ENCODE measurements at regions not wholly inside any gene's neighbourhood (a gene's known extent, or its start where the extent isn't known, plus 50 kb on each side); places are given as distances from the start of the nearest gene placed in this dataset.
"Not testable (repeated sequence)": the region's sequence is repeated elsewhere in the genome, so short reads cannot be mapped to it uniquely, and the experiment has no call there.

DNA sequence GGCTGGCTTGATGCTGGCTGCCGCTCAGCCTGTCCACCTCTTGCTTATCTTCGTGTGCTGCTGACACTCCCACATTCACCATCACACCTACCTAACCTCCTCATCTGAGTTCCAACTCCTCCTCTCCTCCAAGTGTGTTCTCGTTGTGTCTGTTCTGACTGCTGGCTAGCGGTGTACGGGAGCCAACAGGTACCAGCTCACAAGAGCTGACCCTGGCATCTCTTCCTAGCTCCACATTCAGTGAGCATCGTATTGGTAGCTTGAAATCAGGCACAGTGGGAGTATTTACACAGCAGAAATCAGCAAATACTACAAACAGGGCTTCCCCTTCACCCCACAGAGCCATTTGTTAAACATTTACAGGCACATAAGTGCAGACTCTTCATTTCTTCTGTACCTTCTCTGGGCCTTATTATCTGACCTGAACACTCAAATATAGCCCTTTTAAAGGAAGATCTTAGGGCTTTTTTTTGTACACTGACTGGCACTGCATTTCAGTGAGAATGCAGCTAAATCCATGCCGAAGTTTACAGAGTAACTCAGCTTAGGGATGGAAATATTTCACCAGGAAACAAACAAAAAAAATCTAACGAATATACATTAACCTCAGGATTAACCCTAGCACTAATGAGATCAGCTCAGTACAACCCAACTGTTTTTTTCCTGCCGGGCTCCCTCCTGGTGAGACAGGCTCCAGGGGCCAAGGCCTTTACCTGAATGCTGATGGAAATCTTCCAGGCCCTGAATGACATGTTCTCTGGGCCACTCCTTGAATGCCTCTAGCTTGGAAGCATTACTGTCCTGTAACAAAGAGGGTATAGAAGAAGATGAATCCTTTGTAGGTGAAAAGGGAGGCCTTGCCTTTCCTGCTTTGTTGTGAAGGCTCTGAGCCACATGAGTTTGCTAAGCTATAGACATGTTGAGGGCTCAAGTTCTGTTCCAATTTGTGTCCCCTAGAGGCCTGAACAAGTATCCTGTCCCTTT is 150.5 kb upstream of the LPP start:
- intact Hi-C loops (cut with DNase I), result no loop called here

DNA sequence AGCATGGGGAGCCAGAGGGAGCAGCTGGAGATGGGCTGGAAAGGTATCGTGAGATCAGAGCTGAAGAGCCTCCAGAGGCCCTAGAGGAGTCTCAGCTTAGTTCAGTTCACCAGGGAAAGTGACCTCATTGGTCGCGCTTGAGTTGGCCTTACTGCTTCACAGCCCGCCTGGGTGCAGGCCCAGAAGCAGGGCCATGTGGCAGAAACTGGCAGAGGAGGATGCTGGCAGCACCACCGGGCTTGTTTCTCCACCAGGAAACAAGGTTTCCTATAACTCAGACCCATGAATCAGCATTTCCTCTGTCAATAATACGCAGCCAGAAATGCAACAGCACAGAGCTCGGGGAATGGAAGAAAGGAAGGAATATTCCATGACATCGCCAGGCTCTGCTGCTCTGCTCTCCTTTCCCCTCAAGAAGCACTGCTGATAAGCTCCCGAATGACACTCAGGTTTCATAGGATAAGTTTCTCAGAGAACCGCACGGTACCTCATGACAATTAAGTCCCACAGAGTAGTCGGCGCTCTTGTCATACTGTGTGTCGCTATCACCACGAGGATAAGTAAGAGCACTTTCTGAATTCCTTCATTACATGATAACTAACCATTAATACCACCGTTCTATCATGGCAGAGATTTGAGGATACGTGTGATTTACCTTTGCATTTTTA is 147.1 kb upstream of the LPP start:
- DNase-seq, result peak in 31 of 42 donors; percentile 8 to 81 (median 43)
- intact Hi-C loops (cut with DNase I), result no loop called here

More for the DNA sequence above, 150.5 kb upstream of the LPP start:
- DNase-seq, result no peak

DNA sequence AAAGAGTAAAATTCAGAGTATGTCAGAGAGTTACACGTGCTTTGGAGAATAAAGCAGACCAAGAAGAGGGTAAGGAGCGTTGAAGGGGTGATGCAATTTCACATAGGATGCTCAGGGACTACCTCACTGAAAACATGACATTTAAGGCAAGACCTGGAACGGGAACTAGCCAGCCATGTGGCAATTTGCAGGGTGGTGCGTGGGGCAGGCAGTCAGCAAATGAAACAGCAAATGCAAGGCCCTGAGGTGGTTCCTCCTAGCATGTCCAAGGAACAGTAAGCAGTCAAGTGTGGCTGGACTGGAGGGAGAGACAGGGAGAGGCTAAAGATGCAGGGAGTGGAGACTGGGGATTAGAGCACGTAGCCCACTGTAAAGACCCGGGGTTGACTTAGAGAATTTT is 146.1 kb upstream of the LPP start:
- DNase-seq, result peak in 1 of 42 donors; percentile 32
- intact Hi-C loops (cut with DNase I), result no loop called here

DNA sequence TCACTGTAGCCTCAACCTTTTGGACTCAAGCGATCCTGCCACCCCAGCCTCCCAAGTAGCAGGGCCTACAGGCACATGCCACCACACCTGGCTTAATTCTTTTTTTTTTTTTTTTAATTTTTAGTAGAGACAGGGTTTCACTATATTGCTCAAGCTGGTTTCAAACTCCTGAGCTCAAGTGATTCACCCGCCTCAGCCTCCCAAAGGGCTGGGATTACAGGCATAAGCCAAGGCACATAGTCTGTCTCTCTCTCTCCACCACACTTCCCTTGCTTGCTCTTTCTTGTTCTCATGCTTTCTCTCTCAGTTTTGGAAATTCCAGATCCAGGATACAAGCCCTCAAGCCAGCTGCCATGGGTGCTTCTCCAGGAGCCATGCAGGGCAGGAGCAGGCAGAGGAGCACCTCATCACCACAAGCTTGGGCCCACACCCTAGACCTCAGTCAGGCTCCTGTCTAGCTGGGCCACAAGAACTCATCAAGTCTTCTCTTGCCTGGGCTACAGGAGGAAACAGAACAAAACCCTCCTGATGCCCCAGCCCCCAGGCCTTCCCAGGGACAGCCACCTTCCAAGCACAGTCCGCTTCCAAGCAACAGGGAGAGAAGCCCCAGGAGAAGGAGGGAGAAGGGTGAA is 145.3 kb upstream of the LPP start:
- no peak for DNase-seq
- intact Hi-C loops (cut with DNase I), result no loop called here

DNA sequence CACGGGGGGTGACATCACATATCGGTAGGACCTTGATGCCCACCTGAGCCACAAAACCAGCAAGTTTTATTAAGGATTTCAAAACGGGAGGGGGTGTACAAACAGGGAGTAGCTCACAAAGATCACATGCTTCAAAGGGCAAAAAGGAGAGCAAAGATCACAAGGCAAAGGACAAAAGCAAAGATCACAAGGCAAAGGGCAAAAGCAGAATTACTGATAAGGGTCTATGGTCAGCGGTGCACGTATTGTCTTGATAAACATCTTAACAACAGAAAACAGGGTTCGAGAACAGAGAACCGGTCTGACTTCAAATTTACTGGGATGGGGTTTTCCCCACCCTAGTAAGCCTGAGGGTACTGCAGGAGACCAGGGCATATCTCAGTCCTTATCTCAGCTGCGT is 143.5 kb upstream of the LPP start:
- DNase-seq, result no peak
- intact Hi-C loops (cut with DNase I), result no loop called here

DNA sequence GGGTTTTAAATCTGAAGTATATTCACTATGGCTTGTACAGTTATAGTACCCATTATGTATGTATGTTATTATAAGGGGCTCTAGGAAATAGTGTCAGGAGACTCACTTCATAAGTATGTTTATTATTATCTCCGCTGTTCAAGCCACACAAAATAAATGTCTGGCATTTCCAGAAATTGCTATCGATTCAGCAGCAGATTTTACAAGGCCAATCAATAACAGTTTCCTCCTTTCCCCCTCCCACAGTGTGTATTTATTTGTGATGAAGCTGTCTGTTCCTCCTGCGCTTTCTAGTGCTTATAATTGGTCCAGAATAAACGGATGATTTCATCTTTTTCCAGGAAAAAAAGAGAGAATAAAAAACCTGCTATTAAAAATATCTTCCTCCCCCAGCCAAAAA is 134.2 kb upstream of the LPP start:
- intact Hi-C loops (cut with DNase I), result no loop called here
- DNase-seq, result no peak

DNA sequence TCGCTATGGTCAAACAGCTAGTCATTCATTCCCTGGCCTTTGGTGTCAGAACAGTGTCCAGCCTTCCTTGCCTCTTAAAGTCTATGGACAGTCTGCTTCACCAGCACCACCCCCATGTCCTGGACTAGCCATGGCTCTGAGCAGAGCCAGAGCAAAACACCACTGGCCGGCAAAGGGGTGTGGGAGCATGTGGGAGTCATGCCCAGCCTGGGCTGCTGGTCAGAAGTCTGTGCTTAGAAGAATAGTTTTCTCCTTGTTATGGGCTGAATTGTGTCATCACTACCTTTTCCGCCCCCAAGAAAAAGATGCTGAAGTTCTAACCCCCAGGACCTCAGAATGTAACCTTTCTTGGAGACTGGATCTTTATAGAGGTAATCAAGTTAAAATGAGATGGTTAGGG is 132.9 kb upstream of the LPP start:
- DNase-seq, result no peak
- intact Hi-C loops (cut with DNase I), result no loop called here

DNA sequence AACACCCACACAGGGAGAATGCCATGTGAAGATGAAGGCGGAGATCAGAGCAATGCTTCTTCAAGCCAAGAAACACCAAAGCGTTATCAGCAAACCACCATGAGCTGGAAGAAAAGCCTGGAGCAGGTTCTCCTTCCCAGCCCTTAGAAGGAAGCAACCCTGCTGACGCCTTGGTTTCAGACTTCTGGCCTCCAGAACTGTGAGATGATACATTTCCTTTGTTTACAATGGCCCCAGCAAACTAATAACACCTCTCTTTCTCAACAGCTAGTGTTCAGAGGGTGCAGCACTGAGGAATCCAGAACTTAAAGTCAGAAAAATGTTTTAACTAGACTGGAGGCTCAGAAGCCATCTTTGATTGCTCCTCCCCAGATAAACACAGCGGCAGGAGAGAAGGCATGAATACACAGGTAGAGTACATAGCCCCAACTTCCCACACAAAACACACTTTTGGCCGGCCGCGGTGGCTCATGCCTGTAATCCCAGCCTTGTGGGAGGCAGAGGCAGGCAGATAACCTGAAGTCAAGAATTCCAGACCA is 132.4 kb upstream of the LPP start:
- intact Hi-C loops (cut with DNase I), result no loop called here
- no peak for DNase-seq

DNA sequence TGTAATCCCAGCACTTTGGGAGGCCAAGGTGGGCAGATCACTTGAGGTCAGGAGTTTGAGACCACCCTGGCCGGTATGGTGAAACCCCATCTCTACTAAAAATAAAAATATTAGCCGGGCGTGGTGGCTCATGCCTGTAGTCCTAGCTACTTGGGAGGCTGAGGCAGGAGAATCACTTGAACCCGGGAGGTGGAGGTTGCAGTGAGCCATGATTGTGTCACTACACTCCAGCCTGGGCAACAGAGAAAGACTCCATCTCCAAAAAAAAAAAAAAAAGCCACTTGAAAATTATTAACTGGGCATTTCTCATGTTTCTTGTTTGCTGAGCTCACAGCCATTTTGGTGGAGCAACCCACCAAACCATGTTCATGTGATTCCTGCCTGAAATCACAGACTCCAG is 131.1 kb upstream of the LPP start:
- DNase-seq; intact Hi-C loops (cut with DNase I): not testable (repeated sequence)

DNA sequence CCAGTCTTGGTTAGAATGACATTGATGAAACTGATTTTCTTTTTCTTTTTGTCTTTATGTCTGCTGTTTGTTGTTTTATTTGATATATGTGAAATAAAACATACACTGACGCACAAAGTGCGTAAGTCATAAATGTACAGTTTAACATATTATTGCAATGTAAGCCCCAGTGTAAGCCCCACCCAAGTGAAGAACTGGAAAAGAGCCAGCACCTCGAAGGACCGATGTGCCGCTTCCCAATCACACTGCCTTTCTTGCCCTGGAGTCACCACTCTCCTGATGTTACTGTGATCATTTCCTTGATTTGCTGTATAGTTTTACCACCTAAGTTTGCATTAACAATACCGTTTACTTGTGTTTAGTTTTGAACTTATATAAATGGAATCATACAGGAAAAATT is 128.4 kb upstream of the LPP start:
- no peak for DNase-seq
- intact Hi-C loops (cut with DNase I), result no loop called here

DNA sequence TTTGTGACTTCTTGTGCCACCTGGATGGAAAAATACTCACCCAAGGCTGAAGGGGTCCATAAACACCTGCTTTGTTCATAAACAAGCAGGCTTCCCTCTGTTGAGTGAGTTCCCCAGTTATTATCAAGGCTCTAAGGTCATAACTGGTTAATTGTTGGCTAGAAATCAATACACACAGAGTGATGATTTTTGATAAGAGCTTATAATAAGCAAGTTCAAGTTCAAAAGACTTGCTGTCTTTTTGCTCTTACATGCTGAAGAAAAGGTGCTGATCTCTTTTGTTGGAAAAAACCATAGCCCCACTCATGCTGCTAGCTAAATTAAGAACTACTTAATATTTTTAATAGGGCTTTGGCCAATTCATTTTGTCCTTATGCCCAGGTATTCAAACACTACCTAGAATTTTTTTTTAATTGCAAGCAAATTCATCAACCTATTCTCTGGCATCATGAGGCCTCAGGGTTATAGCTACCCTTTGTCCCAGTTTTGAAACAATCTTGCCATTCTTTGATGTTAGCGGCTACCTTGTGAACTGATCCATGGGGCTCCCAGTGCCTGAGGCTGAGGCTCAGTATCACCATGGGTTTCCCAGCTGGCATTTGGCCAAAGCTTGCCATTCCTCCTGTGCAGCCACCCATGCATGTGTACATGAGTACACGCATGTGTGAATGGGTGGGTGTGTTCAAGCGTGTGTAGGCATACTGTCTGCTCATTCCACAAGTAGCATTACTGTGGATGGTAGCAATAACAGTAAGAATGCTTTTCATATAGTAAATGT is 127.6 kb upstream of the LPP start:
- intact Hi-C loops (cut with DNase I), result no loop called here
- DNase-seq, result no peak

DNA sequence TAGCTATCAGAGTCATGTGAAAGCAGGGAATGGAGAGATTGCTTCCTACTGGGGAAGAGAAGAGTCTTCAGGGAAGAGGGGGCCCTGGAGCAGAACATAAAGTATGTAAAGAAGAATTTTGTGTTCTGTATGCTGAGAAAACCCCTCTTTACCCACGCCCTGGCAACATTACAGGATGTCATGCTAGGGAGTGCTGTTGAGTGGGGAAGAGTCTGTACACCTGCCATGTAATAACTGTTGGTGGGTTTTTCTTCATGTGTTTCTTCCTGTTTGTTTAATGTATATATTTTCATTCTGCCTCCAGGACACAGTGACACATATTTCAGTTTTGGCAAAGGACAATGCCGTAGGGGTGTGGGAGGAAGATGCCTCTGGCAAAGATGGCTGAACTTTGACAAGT is 122.8 kb upstream of the LPP start:
- no peak for DNase-seq
- intact Hi-C loops (cut with DNase I), result no loop called here

DNA sequence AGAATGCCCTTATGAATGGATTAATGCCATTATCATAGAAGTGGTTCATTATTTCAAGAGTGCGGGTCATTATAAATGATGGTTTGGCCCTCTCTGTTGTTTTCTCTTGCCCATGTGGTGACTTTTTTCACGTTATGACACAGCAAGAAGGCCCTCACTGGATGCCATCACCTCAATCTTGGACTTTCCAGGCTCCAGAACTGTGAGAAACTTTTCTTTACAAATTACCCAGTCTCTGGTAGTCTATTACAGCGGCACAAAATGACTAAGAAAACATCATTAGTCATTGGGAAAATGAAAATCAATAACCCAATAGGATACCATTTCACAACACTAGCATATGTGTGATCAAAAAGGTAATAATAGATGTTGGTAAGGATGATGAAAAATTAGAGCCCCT is 119.0 kb upstream of the LPP start:
- intact Hi-C loops (cut with DNase I), result no loop called here
- DNase-seq, result no peak

DNA sequence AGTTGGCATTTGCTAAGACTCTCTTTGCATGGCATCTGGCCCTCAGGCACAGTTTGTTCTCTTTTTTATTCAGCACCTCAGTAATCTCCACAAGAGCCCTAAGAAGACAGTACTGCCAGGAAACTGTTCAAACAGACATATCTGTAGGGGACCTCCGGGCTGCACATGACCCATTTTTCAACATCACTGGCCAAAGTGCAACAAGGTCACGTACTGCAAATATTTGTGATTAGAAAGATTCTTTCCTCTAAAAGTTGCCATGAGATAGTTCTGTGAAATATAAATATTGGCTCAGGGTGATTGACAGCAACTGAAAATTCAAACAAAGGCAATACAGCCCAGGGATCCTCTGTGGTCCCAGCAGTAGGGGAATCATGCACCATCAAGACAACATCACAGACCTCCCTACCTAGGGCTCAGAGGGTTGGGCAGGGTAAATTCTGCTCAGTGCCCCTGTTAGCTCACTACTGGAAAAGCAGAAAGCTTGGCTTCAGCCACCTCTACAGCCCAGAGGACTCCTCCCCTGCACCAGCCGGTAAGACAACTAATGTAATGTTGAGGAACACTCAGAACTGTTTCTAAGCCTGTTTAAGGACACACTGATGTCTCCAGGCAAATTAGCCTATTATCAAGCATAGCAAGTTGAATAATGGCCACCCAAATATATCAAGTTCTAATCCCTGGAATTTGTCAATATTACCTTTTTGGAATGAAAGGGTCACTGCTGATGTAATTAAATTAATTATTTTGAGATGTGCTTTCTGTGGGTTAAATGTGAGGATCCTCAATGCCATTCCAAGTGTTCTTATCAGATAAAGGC is 117.4 kb upstream of the LPP start:
- no peak for DNase-seq
- intact Hi-C loops (cut with DNase I), result no loop called here

DNA sequence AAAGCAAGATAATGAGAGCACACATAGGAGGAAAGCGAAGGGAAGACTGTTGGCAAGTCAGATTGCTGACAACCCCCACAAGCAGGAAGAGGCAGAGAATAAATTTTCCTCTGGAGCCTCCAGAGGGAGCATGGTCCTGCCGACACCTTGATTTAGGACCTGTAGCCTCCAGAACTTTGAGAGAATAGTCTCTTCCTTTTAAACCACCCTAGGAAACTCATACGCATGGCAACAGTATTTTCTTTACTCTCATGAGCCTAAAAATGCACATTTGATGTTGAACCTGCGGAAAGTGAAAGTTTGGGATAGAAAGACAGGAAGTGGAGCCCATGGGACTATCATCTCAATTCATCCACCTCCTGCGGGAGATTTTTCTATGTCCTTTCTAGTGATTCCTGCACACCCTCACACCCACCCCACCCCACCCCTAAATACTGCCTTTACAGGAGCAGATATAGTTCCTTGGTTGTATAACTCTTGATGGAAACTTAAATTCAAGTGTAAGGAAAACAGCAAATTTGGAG is 116.7 kb upstream of the LPP start:
- intact Hi-C loops (cut with DNase I), result no loop called here

DNA sequence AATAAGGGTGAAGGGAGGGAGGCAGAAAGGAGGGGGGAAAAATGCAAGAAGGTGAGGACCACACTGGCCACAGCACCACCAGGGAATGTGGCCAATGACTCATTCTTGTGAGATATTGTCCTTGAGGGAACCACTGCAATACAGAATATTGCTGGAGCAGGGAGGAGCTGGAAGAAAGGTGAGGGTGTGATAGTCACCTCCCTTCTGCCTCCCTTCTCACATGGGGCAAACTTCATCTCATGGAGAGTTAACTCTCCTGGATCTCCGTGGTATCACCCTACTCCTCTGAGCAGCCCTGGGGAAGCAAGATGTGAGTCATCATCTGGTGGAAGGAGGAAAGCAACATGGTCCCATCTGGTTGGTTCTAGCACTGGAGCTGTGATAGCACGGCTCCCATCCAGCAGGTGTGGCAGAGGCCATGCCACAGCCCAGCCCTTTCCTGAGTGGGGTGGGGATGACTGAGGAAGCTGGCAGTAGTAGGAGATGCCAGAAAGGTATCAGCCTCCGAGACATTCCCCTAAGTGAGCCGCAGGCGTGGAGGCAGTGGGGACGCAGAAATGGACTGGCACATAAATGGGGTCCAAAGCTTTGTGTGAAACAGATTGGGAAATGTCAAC is 115.9 kb upstream of the LPP start:
- no peak for DNase-seq
- intact Hi-C loops (cut with DNase I), result no loop called here

More for the DNA sequence above, 116.7 kb upstream of the LPP start:
- peak in 1 of 42 donors; percentile 34 for DNase-seq

DNA sequence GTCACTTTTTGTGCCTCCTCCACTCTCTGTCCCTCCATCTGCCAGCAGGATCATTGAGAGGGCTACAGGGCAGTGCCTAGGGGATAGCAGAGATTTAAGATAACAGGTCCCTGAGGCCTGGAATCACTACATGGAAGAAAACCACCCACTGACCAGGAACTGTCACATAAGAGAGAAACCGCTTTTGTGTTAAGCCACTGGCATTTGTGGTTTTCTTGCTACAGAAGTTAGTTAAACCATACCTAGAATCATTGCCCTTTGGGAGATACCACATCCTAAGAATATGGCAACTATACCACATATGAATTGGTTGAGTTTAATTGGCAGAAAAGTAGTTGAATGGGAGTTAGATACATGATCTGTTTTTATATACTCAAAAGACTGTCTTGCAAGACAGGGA is 112.8 kb upstream of the LPP start:
- no peak for DNase-seq
- intact Hi-C loops (cut with DNase I), result no loop called here

DNA sequence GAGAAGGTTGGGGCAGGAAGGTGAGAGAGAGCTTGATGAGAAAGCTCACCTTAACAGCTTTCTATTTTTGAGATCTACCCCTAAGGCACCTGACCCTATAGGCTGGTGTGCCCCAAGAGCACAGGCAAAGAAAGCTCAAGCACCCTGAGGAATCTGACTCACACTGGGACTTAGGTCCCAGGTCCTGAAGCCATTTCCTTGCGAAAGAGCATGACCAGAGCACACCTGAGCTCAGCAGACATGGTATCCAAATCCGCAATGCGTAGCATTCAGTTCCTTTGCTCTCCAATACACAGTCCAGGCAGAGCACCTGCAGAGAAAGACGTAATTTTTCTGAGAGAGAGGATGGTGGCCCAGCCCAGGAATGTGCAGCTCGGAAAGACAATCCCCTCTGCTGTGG is 112.1 kb upstream of the LPP start:
- intact Hi-C loops (cut with DNase I), result no loop called here
- no peak for DNase-seq

Data from head of caudate nucleus (tissue), 42 donors.